ENCODE measurements at regions not wholly inside any gene's neighbourhood (a gene's known extent, or its start where the extent isn't known, plus 50 kb on each side); places are given as distances from the start of the nearest gene placed in this dataset.
"Not testable (repeated sequence)": the region's sequence is repeated elsewhere in the genome, so short reads cannot be mapped to it uniquely, and the experiment has no call there.

DNA sequence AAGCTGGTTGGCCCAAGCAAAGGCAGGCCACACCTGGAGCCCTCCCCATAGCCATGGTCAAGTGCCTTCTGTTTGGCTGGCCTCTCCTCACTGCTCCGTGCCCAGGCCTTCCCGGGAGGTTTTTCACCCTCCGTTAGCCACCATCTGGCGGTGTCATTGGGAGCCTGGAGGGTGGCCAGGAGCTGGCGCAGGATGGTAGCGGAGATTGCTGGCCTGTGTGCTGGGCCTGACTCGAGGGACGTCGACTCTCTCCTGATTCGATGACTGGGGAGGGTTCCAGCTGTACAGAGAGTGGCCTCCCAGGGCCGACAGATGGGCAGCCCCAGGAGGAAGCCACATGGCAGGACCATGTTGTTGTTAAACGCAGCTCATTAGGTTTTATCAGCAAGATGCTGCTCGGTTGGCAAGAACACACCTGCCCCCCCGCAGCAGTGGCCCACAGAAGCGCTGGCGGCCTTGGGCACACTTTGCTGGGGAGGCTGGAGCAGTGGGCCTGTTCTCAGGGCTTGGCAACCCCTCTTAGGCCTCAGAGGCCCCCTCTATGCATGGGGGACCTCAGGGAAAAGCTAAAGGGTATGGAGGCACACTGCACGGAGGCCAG is 64.0 kb upstream of the CACUL1 start:
- Histone ChIP-seq H3K9ac (ENCODE audit: low read length) (no peak overlapping the region), H3K27ac (ENCODE audit: low read length) (no peak overlapping the region)

DNA sequence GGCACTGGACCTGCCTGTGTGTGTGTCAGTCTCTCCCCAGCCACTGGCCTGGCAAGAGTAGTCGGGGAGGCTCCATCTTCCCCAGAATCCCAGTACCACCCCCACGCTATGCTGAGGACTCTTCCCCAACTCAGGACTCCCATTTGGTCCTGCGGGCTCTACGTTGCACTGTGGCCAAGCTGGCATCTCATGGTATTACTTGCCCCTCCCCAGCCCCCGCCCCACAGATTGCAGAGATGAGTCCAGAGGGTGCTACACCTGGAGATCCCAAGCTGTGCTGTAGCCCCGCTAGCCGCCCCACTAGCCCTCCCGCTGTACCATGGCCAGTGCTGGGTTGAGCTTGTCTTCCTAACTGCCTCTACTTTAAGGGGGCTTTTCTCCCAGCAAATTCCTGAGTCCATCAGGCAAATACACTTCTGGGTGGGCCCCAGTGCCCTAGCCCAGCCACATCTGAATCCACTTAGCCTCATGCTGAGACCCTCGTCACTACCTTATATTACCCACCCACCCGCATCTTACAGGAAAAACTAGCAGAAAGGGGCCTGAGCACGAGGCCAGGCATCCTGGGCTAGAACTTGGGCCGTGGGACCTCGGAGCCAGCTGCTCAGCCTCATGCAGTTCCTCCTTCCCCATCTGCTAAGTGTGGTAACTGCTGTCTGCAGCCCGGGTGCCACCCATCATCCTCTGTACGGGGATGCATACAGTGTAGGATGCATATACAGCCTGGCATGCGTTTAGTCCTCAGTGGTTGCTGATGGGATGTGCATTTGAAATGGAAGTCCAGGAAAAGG is 65.8 kb upstream of the CACUL1 start:
- no peak overlapping the region for H3K9ac ChIP-seq (ENCODE audit: low read length)
- no peaks in the 10 kb centered on the region for H3K9me3 ChIP-seq (ENCODE audit: control insufficient read depth, low read depth, low read length)
- H3K27ac ChIP-seq (ENCODE audit: low read length): no peak overlapping the region
- no peaks in the 10 kb centered on the region for H3K36me3 ChIP-seq (ENCODE audit: control insufficient read depth, low read depth, low read length)
- H3K4me3 ChIP-seq (ENCODE audit: low read length): no peak overlapping the region
- H3K4me1 ChIP-seq (ENCODE audit: control insufficient read depth, low read depth, low read length): no peaks in the 10 kb centered on the region
- no peaks in the 10 kb centered on the region for H3K27me3 ChIP-seq (ENCODE audit: control insufficient read depth, insufficient read depth, low read length)

More for the DNA sequence above, 64.0 kb upstream of the CACUL1 start:
- no peaks in the 10 kb centered on the region for H3K4me1 ChIP-seq (ENCODE audit: control insufficient read depth, low read depth, low read length)
- H3K9me3 ChIP-seq (ENCODE audit: control insufficient read depth, low read depth, low read length): no peaks in the 10 kb centered on the region
- no peak overlapping the region for H3K4me3 ChIP-seq (ENCODE audit: low read length)
- no peaks in the 10 kb centered on the region for H3K27me3 ChIP-seq (ENCODE audit: control insufficient read depth, insufficient read depth, low read length)
- no peaks in the 10 kb centered on the region for H3K36me3 ChIP-seq (ENCODE audit: control insufficient read depth, low read depth, low read length)

DNA sequence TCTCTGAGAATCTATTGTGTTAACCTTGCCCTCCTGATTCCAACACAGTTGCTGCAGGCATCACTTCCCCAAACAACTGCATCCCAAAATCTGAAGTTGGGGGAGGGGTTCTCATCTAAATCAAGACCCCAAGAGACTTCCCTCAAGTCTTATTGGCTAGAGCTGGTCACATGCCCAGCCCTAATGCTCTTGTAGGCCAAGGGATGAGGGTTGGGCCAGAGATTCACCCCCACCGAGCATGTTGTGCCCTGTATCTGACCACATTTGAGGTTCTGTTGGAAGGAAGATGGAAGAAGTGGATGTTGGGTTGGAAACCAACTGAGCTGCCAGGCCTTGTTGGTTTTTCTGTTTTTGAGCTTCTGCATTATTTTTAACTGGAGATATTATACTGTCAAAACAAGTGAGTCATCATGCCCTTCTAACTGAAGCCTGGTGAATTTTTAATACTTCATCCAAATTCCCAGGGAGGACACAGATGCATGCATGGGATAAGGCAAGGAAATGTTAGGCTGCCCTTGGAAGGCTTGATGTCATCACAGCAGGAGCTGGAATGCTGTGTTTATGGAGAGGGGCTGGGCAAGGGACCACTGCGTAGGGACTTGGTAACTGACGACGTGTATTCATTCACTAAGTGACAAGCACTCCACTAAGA is 68.6 kb upstream of the CACUL1 start:
- no peaks in the 10 kb centered on the region for H3K4me1 ChIP-seq (ENCODE audit: control insufficient read depth, low read depth, low read length)
- H3K9ac ChIP-seq (ENCODE audit: low read length): no peak overlapping the region
- H3K36me3 ChIP-seq (ENCODE audit: control insufficient read depth, low read depth, low read length): no peaks in the 10 kb centered on the region
- no peaks in the 10 kb centered on the region for H3K9me3 ChIP-seq (ENCODE audit: control insufficient read depth, low read depth, low read length)
- no peak overlapping the region for H3K27ac ChIP-seq (ENCODE audit: low read length)
- no peaks in the 10 kb centered on the region for H3K27me3 ChIP-seq (ENCODE audit: control insufficient read depth, insufficient read depth, low read length)
- no peak overlapping the region for H3K4me3 ChIP-seq (ENCODE audit: low read length)

DNA sequence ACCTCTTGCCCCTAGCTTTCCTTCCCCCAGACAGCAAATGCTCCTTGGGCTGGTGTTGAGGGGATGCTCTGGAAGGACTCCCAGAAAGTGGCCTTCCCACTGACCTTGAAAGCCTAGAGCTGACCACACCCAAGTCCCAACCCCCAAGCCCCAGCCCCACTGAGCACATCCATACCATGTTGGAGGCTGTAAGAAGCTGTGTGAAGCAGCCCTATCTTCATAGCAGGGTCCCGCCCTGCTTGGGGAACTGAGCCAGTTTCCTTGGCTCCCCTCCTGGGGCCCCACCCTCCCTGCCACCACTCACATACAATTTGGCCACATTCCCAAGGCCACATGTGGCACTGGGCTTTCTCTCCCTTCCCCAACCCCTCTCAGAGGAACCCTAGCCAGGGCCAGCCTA is 72.3 kb upstream of the CACUL1 start:
- Histone ChIP-seq H3K36me3 (ENCODE audit: control insufficient read depth, low read depth, low read length) (no peaks in the 10 kb centered on the region), H3K9me3 (ENCODE audit: control insufficient read depth, low read depth, low read length) (no peaks in the 10 kb centered on the region), H3K4me1 (ENCODE audit: control insufficient read depth, low read depth, low read length) (no peaks in the 10 kb centered on the region), H3K4me3 (ENCODE audit: low read length) (no peak overlapping the region), H3K27me3 (ENCODE audit: control insufficient read depth, insufficient read depth, low read length) (no peaks in the 10 kb centered on the region), H3K27ac (ENCODE audit: low read length) (no peak overlapping the region), H3K9ac (ENCODE audit: low read length) (no peak overlapping the region)

DNA sequence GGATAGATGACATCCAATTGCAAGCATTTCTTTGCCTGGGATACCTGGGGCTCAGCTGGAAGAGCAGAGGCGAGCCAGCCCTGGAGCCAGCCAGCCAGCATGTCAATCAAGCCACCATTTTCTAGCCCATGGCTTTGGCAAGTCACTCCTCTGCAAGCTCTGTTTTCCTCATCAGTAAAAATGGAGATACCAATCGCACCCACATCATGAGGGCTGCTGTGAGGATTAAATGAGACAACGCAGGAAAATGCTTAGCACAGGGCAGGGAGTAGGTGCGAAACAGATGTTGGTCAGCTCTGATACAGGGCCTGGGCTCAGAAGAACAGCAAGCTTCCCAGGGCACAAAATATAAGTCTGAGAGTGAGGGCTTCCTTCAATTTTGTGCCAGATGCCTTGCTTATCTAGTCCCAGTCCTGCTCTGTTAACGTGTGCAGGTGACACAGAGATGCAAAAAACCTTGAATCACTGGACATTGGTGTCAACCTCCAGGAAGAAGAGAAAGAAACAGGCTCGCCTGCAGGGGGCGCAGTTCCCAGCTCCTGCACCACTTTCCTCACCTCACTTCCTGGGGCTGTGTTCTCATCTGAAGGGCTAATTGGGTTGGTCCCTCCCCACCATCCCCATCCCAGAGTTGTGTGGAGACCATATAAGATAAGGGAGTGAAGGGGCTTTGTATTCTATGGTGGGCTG is 72.8 kb upstream of the CACUL1 start:
- Histone ChIP-seq H3K4me3 (ENCODE audit: low read length) (no peak overlapping the region), H3K27me3 (ENCODE audit: control insufficient read depth, insufficient read depth, low read length) (no peaks in the 10 kb centered on the region), H3K4me1 (ENCODE audit: control insufficient read depth, low read depth, low read length) (no peaks in the 10 kb centered on the region), H3K9me3 (ENCODE audit: control insufficient read depth, low read depth, low read length) (no peaks in the 10 kb centered on the region), H3K36me3 (ENCODE audit: control insufficient read depth, low read depth, low read length) (no peaks in the 10 kb centered on the region), H3K9ac (ENCODE audit: low read length) (no peak overlapping the region), H3K27ac (ENCODE audit: low read length) (no peak overlapping the region)

DNA sequence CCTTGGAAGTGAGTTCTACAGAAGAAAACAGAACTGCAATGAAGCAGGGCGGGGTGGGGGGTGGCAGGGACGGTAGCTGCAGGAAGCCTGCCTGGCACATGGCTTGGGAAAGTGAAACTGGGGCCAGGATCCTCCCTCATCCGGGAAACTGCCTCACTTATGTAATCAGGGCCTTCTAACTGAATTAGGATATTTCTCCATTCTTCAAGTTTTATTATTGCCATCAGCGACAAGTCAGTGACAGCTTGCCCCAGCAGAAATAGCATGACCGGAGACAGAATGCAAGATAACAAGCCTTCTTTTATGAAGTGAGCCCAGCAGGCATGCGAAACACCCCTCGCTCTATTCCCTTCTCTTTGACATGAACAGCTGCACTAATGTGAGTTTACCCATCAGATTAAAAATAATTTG is 77.5 kb upstream of the CACUL1 start:
- H3K9me3 ChIP-seq (ENCODE audit: control insufficient read depth, low read depth, low read length): no peaks in the 10 kb centered on the region
- H3K4me3 ChIP-seq (ENCODE audit: low read length): no peak overlapping the region
- no peaks in the 10 kb centered on the region for H3K36me3 ChIP-seq (ENCODE audit: control insufficient read depth, low read depth, low read length)
- H3K4me1 ChIP-seq (ENCODE audit: control insufficient read depth, low read depth, low read length): no peaks in the 10 kb centered on the region
- H3K9ac ChIP-seq (ENCODE audit: low read length): no peak overlapping the region
- no peak overlapping the region for H3K27ac ChIP-seq (ENCODE audit: low read length)
- no peaks in the 10 kb centered on the region for H3K27me3 ChIP-seq (ENCODE audit: control insufficient read depth, insufficient read depth, low read length)

DNA sequence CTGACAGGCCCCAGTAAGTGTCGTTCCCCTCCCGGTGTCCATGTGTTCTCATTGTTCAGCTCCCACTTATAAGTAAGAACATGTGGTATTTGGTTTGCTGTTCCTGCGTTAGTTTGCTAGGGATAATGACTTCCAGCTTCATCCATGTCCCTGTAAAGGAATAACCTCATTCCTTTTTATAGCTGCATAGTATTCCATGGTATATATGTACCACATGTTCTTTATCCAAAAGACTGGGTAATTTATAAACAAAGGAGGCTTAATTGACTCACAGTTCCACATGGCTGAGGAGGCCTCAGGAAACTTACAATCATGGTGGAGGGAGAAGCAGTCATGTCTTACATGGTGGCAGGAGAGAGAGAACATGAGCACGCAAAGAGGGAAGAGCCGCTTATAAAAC is 79.6 kb upstream of the CACUL1 start:
- H3K4me3 ChIP-seq (ENCODE audit: low read length); H3K9me3 ChIP-seq (ENCODE audit: control insufficient read depth, low read depth, low read length); H3K4me1 ChIP-seq (ENCODE audit: control insufficient read depth, low read depth, low read length); H3K9ac ChIP-seq (ENCODE audit: low read length); H3K36me3 ChIP-seq (ENCODE audit: control insufficient read depth, low read depth, low read length); H3K27ac ChIP-seq (ENCODE audit: low read length); H3K27me3 ChIP-seq (ENCODE audit: control insufficient read depth, insufficient read depth, low read length): not testable (repeated sequence)

DNA sequence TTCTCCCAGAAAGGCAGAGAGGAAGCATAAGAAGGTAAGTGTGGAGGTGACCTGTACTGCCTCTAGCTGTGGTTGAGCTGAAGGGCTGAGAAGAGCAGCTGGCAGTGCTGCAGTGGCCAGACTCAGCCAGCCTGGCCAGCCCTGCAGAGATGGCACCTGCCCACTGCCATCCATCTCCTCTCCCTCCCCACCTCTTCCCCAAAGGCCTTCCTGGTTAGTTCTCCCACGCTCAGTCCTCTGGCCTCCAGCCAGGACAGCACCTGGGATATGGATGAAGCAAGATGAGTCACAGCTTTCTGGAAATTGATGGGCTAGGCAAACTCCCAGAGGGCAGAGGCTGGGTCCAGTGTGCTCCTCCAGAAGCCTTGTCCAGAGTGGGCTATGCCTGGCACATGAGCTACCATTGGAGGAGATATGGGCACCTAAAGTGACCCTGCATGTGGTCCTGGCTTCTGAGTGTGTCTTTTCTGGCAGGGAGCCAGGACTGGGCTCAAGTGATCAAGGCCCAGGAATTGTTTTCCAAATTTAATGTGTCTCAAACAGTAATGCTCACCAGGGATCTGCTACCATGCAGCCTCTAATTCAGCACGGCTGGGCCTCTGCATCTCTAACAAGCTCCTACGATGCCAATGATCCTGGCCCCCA is 81.0 kb upstream of the CACUL1 start:
- Histone ChIP-seq H3K27ac (ENCODE audit: low read length) (no peak overlapping the region), H3K36me3 (ENCODE audit: control insufficient read depth, low read depth, low read length) (no peaks in the 10 kb centered on the region), H3K9ac (ENCODE audit: low read length) (no peak overlapping the region), H3K4me1 (ENCODE audit: control insufficient read depth, low read depth, low read length) (no peaks in the 10 kb centered on the region), H3K27me3 (ENCODE audit: control insufficient read depth, insufficient read depth, low read length) (no peaks in the 10 kb centered on the region), H3K9me3 (ENCODE audit: control insufficient read depth, low read depth, low read length) (no peaks in the 10 kb centered on the region), H3K4me3 (ENCODE audit: low read length) (no peak overlapping the region)

DNA sequence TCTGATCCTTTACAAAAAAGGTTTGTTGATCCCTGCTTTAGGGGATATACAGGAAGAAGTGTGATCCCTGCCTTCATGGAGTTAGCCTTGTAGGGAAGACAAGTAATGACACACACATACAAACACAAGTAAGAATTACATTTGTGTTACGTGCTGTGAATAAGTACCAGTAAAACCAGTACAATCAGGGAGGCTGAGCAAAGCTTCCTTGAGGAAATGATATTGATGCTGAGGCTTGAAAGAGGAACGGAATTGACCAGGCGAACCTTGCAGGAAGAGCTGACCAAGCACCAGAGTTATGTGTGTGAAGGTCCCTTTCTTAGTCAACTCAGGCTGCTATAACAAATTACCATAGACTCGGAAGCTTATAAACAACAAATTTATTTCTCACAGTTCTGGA is 83.6 kb upstream of the CACUL1 start:
- H3K9me3 ChIP-seq (ENCODE audit: control insufficient read depth, low read depth, low read length): no peaks in the 10 kb centered on the region

DNA sequence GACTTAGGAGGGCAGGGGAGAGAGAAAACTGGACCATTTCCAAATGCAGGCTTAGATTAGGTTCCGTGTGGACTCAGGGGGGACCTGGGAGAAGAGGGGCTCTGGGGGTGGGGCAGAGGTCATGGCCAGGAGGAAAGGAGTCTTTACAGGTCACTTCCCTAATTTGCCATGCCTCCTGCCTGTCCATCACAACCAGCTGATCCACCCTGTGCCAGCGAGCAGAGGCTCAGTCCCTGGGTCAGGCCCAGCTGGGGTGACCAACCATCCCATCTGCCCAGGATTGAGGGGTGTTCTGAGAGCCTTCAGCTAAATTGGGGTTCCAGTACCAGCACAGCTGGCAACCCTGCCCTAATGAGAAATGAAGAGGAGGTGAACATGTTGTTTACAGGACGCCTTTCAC is 84.6 kb upstream of the CACUL1 start:
- Histone ChIP-seq H3K36me3 (ENCODE audit: control insufficient read depth, low read depth, low read length) (no peaks in the 10 kb centered on the region), H3K27me3 (ENCODE audit: control insufficient read depth, insufficient read depth, low read length) (no peaks in the 10 kb centered on the region), H3K9ac (ENCODE audit: low read length) (no peak overlapping the region), H3K4me1 (ENCODE audit: control insufficient read depth, low read depth, low read length) (no peaks in the 10 kb centered on the region), H3K9me3 (ENCODE audit: control insufficient read depth, low read depth, low read length) (no peaks in the 10 kb centered on the region), H3K4me3 (ENCODE audit: low read length) (no peak overlapping the region), H3K27ac (ENCODE audit: low read length) (no peak overlapping the region)

More for the DNA sequence above, 83.6 kb upstream of the CACUL1 start:
- H3K27ac ChIP-seq (ENCODE audit: low read length): no peak overlapping the region
- H3K4me1 ChIP-seq (ENCODE audit: control insufficient read depth, low read depth, low read length): no peaks in the 10 kb centered on the region
- H3K36me3 ChIP-seq (ENCODE audit: control insufficient read depth, low read depth, low read length): no peaks in the 10 kb centered on the region
- no peak overlapping the region for H3K9ac ChIP-seq (ENCODE audit: low read length)
- no peaks in the 10 kb centered on the region for H3K27me3 ChIP-seq (ENCODE audit: control insufficient read depth, insufficient read depth, low read length)
- no peak overlapping the region for H3K4me3 ChIP-seq (ENCODE audit: low read length)

DNA sequence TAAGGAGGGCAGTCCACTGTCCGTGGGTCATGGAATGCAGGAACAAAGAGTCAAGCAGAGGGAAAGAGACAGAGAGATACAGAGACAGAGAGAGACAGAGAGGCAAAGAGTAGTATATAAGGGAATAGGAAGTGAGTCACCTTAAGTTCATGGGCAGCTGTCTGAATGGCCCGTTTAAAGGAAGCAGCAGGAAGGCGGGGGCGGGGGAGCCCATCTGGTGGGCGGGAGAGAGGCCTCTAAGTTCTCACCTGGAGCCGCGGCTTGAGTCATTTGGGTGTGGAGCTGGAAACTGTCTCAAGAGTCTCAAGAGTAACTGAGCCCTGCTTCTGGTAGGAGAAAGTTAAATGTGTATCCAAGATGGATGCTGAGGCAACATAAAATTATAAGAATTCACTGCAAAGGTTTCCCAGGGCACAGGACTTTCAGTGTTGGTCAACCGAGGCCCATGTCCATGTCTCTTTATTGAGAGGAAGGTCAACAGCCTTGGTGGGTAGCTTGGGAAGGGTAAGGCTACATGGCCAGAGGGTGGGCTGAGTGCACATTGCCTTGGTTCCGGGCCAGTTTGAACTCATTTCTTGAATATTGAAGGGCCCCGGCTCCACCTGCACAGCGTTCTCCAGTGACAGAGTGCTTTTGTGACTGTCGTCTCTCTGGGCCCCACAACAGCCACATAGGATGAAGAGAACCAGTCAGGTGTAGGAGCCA is 85.5 kb upstream of the CACUL1 start:
- H3K4me3 ChIP-seq (ENCODE audit: low read length): no peak overlapping the region
- H3K36me3 ChIP-seq (ENCODE audit: control insufficient read depth, low read depth, low read length): no peaks in the 10 kb centered on the region
- no peak overlapping the region for H3K9ac ChIP-seq (ENCODE audit: low read length)
- no peaks in the 10 kb centered on the region for H3K9me3 ChIP-seq (ENCODE audit: control insufficient read depth, low read depth, low read length)
- no peak overlapping the region for H3K27ac ChIP-seq (ENCODE audit: low read length)
- H3K4me1 ChIP-seq (ENCODE audit: control insufficient read depth, low read depth, low read length): no peaks in the 10 kb centered on the region
- H3K27me3 ChIP-seq (ENCODE audit: control insufficient read depth, insufficient read depth, low read length): no peaks in the 10 kb centered on the region
